ENCODE measurements at regions not wholly inside any gene's neighbourhood (a gene's known extent, or its start where the extent isn't known, plus 50 kb on each side); places are given as distances from the start of the nearest gene placed in this dataset.

GRCh38 chr4:59238212-59238611 lies 1961.9 kb upstream of the ADGRL3 start:
- no peak for DNase-seq (ENCODE audit: low read depth)

- no peak for DNase-seq (ENCODE audit: low read depth)
These were observed 1960.1 kb upstream of the ADGRL3 start for GRCh38 chr4:59240011-59240410.

GRCh38 chr4:59243038-59243437 lies 1957.1 kb upstream of the ADGRL3 start:
- DNase-seq (ENCODE audit: low read depth) = no peak

GRCh38 chr4:59247032-59247431 lies 1953.1 kb upstream of the ADGRL3 start:
- DNase-seq (ENCODE audit: low read depth) = no peak

- no peak for DNase-seq (ENCODE audit: low read depth)
These were observed 1951.8 kb upstream of the ADGRL3 start for GRCh38 chr4:59248313-59248712.

GRCh38 chr4:59249110-59249509 lies 1951.0 kb upstream of the ADGRL3 start:
- DNase-seq (ENCODE audit: low read depth) = no peak

GRCh38 chr4:59258002-59258401 lies 1942.1 kb upstream of the ADGRL3 start:
- DNase-seq (ENCODE audit: low read depth) = no peak

- DNase-seq (ENCODE audit: low read depth) = no peak
These were observed 1892.5 kb upstream of the ADGRL3 start for GRCh38 chr4:59307609-59308008.

GRCh38 chr4:59314637-59315036 lies 1885.5 kb upstream of the ADGRL3 start:
- DNase-seq (ENCODE audit: low read depth) = no peak

GRCh38 chr4:59339631-59340030 lies 1860.5 kb upstream of the ADGRL3 start:
- no peak for DNase-seq (ENCODE audit: low read depth)

- no peak for DNase-seq (ENCODE audit: low read depth)
These were observed 1858.6 kb upstream of the ADGRL3 start for GRCh38 chr4:59341506-59341905.

GRCh38 chr4:59348949-59349348 lies 1851.2 kb upstream of the ADGRL3 start:
- no peak for DNase-seq (ENCODE audit: low read depth)

GRCh38 chr4:59369229-59369628 lies 1830.9 kb upstream of the ADGRL3 start:
- DNase-seq (ENCODE audit: low read depth) = no peak

GRCh38 chr4:59374416-59374815 lies 1825.7 kb upstream of the ADGRL3 start:
- DNase-seq (ENCODE audit: low read depth) = no peak

- no peak for DNase-seq (ENCODE audit: low read depth)
These were observed 1819.2 kb upstream of the ADGRL3 start for GRCh38 chr4:59380841-59381366.

- DNase-seq (ENCODE audit: low read depth) = no peak
These were observed 1818.5 kb upstream of the ADGRL3 start for GRCh38 chr4:59381591-59381990.

- no peak for DNase-seq (ENCODE audit: low read depth)
These were observed 1812.1 kb upstream of the ADGRL3 start for GRCh38 chr4:59387759-59388758.

- no peak for DNase-seq (ENCODE audit: low read depth)
These were observed 1806.3 kb upstream of the ADGRL3 start for GRCh38 chr4:59393780-59394179.

- DNase-seq (ENCODE audit: low read depth) = no peak
These were observed 1799.8 kb upstream of the ADGRL3 start for GRCh38 chr4:59400334-59400733.

GRCh38 chr4:59409647-59410046 lies 1790.5 kb upstream of the ADGRL3 start:
- no peak for DNase-seq (ENCODE audit: low read depth)

- DNase-seq (ENCODE audit: low read depth) = no peak
These were observed 1787.4 kb upstream of the ADGRL3 start for GRCh38 chr4:59412739-59413138.

- no peak for DNase-seq (ENCODE audit: low read depth)
These were observed 1744.4 kb upstream of the ADGRL3 start for GRCh38 chr4:59455751-59456150.

GRCh38 chr4:59457576-59457975 lies 1742.5 kb upstream of the ADGRL3 start:
- no peak for DNase-seq (ENCODE audit: low read depth)

All from Daoy (cell line).